Pons (tissue), 1 donor: ENCODE measurements at regions not wholly inside any gene's neighbourhood (a gene's known extent, or its start where the extent isn't known, plus 50 kb on each side); places are given as distances from the start of the nearest gene placed in this dataset.

Source experiments
- DNase-seq: peaks from one replicate; pipeline ENCODE4 v3.0.0-alpha.2; 2016; ENCODE audit warnings: low spot score

GRCh38 chr14:101504096-101504948, 57.0 kb upstream of the DIO3 start:
- no peak for DNase-seq

GRCh38 chr14:101505236-101505970, 55.9 kb upstream of the DIO3 start:
- DNase-seq = no peak

- no peak for DNase-seq
Measured at GRCh38 chr14:101506211-101506925, 54.9 kb upstream of the DIO3 start.

- DNase-seq = no peak
Measured at GRCh38 chr14:101506926-101507835, 54.1 kb upstream of the DIO3 start.

GRCh38 chr14:101507836-101508150, 53.5 kb upstream of the DIO3 start:
- no peak for DNase-seq

- no peak for DNase-seq
Measured at GRCh38 chr14:101508196-101508947, 52.9 kb upstream of the DIO3 start.

GRCh38 chr14:101508948-101509729, 52.2 kb upstream of the DIO3 start:
- no peak for DNase-seq

GRCh38 chr14:101509730-101510371, 51.4 kb upstream of the DIO3 start:
- DNase-seq = no peak

GRCh38 chr14:101511199-101511598, 50.1 kb upstream of the DIO3 start:
- DNase-seq = no peak
